Cerebellar cortex (tissue), 1 donor: ENCODE measurements at regions not wholly inside any gene's neighbourhood (a gene's known extent, or its start where the extent isn't known, plus 50 kb on each side); places are given as distances from the start of the nearest gene placed in this dataset.
A peak's percentile ranks its signal among the peaks of the same experiment; 100 is the strongest.
"Not testable (repeated sequence)": the region's sequence is repeated elsewhere in the genome, so short reads cannot be mapped to it uniquely, and the experiment has no call there.

Source experiments
- DNase-seq: peaks from one replicate; pipeline ENCODE4 v3.0.0-alpha.2; 2015; ENCODE audit warnings: low spot score

DNA sequence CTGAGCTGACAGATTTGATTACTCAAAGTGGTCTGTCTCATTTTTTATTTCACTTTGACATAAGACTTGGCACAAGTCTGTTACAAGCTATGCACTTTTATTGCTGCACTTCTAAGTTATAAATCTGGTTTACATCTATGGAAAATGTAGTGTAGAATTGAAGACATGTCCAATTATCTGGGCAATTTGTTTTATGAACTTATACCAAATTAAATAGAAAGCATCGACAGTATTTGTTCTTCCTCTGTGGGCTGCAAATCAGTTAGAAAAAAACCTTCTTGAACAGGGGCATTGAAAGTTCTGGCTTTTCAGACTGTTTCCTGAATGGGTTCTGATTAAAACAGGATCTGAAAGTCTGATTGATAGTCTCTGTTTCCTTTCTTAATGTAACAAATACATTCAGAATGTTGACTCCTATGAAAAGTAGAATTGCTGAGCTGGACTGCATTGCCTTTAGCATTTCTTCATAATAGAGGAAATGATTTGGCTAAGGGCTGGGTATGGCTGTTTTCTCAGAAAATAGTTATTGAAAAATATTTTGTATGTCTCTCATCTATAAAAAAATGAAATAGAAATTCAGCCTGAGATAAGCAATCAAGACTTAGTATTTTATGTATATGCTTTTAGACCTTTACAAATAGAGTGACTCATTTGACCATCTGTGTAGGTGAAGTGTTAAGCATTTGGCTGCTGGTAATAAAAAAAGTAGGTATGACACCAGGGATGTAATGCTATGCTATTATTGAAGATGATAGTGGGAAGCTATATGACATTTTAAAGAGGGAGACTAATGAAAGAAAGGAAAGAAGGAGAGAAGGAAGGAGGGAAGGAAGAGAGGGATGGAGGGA lies 210.9 kb upstream of the SPRY2 start:
- DNase-seq: peak; percentile 46

GRCh38 chr13:80550971-80551441 lies 210.1 kb upstream of the SPRY2 start:
- peak; percentile 93 for DNase-seq

DNA sequence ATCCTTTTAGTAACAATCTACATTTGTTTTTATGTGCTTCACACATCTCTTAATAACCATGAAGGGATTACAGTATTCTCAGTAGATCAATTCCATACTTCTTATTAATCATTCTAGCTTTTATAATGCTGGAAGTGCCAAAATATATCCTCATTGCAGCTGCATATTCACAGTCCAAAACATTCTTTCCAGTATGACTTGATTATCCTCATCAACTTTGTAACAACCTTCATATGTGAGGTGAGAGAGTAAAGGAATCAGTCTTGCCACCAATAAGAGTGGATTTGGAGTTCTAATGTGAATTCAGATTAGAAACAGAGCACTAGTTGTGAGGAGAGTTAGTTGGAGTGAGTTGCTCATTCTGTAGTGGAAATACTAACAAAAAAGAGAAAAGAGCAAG lies 208.0 kb upstream of the SPRY2 start:
- no peak for DNase-seq

GRCh38 chr13:80547885-80548825 lies 207.2 kb upstream of the SPRY2 start:
- DNase-seq: no peak

DNA sequence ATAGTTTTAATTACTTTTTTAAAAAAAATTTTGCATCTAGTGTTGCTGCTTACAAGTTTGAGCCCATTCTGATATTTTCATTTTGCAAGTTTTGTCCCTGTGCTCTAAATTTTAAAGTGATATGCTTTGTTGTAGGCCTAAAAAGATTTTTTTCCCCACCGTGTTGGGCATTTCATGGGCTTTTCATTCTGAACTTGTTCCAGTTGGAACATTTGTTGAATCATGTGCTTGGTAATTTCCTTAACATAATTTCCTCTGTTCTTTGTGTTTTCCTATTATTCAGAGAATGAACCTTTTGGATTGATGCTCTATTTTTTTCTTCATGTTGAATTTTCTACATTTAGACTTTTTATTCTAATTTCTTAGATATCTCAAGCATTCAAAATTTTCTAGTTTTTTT lies 206.4 kb upstream of the SPRY2 start:
- DNase-seq: peak; percentile 47

DNA sequence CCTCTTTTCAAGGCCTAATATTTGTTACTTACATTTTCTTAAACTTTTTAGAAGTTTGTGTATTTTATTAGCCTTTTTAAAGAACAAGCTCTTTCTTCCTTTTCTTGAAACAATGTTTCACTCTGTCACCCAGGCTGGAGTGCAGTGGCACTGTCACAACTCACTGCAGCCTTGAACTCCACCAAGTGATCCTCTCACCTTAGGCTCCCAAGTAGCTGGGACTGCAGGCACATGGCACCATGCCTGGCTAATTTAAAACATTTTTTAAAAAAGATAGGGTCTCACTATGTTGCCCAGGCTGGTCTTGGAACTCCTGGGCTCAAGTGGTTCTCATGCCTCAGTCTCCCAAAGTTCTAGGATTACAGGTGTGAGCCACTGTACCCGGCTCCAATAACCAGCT lies 192.2 kb upstream of the SPRY2 start:
- no peak for DNase-seq

DNA sequence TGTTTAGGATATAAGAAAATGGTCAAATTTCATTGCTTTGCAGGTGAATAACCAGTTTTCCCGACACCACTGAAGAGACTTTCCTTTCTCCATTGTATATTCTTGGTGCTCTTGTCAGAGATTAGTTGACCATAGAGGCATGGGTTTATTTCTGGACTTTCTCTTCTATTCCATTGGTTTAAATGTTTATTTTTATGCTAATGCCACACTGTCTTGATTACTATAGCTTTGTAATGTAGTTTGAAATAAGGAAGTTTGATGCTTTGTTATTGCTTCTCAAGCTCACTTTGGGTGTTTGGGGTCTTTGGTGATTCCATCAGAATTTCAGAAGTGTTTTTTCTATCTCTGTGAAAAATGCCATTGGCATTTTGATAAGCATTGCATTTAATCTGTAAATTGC lies 190.0 kb upstream of the SPRY2 start:
- DNase-seq: no peak

- DNase-seq: no peak
These were observed 189.3 kb upstream of the SPRY2 start for GRCh38 chr13:80530191-80530590.

- no peak for DNase-seq
These were observed 188.8 kb upstream of the SPRY2 start for GRCh38 chr13:80529734-80530133.

- DNase-seq: no peak
These were observed 187.8 kb upstream of the SPRY2 start for GRCh38 chr13:80528733-80529132.

- DNase-seq: no peak
These were observed 186.5 kb upstream of the SPRY2 start for GRCh38 chr13:80527400-80527799.

DNA sequence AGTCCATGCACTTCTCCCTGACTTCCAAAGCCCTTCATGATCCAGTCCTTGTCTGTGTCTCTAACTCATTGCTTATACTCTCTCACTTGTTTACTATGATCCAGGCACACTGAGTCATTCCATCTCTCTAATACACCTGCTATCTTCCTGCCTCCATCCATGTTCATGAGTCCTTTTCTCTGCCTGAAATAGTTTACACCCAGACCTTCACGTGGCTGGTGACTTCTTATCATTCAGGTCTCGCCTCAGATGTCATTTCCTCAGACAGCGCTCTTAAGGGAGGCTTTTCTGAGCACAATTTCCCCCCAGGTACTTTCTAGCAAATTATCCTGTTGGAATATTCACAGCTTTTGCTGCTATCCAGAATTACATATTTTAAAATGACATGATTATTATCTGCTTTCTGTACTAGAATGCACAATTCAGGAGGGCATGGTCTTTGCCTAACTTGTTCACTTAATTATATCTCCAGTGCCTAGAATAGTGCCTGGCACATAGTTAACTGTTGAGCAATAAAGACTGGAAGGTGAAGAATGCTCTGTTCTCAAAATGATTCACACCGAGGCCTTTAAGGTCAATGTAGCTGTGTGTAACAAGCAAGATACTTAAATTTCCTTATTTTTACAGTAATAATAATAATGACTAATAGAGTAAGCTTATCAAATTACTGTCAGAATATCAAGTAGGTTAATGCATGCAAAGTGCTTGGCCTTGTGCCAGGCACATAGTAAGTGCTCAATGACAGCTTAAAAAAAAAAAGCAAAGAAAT lies 183.7 kb upstream of the SPRY2 start:
- DNase-seq: no peak

DNA sequence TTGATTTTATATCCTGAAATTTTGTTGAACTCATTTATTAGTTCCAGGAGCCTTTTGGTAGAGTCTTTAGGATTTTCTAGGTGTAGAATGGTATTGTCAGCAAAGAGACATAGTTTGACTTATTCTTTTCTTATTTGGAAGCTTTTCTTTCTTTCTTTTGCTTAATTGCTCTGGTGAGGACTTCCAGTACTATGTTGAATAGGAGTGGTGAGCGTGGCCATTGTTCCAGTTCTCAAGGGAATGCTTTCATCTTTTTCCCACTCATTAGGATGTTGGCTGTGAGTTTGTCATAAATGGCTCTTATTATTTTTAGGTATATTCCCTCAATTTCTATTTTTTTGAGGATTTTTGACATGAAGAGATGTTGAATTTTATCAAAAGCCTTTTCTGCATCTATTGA lies 182.2 kb upstream of the SPRY2 start:
- DNase-seq: no peak

DNA sequence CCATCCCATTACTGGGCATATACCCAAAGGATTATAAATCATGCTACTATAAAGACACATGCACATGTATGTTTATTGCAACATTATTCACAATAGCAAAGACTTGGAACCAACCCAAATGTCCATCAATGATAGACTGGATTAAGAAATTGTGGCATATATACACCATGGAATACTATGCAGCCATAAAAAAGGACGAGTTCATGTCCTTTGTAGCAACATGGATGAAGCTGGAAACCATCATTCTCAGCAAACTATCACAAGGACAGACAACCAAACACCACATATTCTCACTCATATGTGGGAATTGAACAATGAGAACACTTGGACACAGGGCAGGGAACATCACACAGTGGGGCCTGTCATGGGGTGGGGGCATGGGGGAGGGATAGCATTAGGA lies 181.5 kb upstream of the SPRY2 start:
- not testable (repeated sequence) for DNase-seq

DNA sequence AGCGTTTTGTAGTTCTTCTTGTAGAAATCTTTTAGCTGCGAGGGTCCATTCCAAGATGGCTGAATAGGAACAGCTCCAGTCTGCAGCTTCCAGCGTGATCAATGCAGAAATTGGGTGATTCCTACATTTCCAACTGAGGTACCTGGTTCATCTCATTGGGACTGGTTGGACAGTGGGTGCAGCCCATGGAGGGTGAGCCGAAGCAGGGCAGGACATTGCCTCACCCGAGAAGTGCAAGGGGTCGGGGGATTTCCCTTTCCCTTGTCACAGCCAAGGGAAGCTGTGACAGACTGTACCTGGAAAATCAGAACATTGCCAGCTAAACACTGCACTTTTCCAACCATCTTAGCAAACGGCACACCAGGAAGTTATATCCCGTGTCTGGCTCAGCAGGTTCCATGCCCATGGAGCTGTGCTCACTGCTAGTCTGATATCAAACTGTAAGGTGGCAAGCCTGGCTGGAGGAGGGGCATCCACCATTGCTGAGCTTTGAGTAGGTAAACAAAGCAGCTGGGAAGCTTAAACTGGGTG lies 176.0 kb upstream of the SPRY2 start:
- no peak for DNase-seq

GRCh38 chr13:80515296-80515695 lies 174.4 kb upstream of the SPRY2 start:
- no peak for DNase-seq

DNA sequence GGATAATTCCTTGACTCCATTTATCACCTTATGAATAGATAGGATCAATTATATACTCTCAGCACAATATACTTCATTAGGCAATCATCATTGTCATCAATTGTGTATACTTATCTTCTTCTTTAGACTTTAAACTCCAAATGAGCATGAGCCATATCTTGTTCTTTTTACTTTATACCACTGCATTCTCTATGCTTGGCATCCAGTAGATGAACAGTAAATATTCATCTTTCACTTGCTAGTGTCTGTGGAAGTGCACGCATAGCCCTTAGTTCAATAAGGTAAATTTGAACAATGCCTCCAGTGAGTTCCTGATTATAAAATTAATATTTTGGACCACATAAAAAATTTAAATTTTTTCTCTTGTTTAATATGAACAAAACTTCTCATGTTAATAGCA lies 172.3 kb upstream of the SPRY2 start:
- no peak for DNase-seq

- DNase-seq: no peak
These were observed 169.8 kb upstream of the SPRY2 start for GRCh38 chr13:80510686-80511085.

DNA sequence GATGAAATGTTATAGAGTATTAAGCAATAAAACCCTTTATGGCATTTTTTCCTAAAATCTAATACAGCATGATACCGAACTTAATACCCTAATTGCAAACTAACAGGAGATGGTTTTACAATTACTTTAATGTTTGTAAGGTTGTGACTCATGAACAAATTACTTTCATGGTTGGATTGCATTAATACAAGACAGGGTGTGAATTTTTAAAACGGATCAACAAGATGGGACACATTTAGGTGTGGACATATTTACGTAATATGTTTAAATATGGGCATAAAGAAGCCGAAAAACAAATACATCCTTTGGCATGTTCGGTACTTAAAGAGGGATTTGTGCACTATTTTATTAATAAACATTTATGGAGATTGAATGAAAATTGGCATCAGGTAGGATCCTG lies 168.3 kb upstream of the SPRY2 start:
- no peak for DNase-seq

- no peak for DNase-seq
These were observed 167.1 kb upstream of the SPRY2 start for GRCh38 chr13:80508031-80508430.

GRCh38 chr13:80504453-80504852 lies 163.5 kb upstream of the SPRY2 start:
- no peak for DNase-seq

- no peak for DNase-seq
These were observed 161.4 kb upstream of the SPRY2 start for GRCh38 chr13:80502359-80502758.
